Neural progenitor cell (in vitro differentiated cells): ENCODE measurements at regions not wholly inside any gene's neighbourhood (a gene's known extent, or its start where the extent isn't known, plus 50 kb on each side); places are given as distances from the start of the nearest gene placed in this dataset.

Source experiments
- CTCF ChIP-seq: fragments of 200-600 bp; sonication (generic); IDR thresholded peaks from 2 replicates; pipeline ENCODE4 v1.5.1; 2017; ENCODE audit warnings: antibody characterized with exemption, mild to moderate bottlenecking
- EZH2 ChIP-seq: fragments of 200-600 bp; sonication (generic); IDR thresholded peaks from 2 replicates; pipeline ENCODE4 v1.6.1; 2017; ENCODE audit warnings: antibody characterized with exemption, mild to moderate bottlenecking, moderate library complexity

- TF ChIP-seq CTCF (no peak), EZH2 (no peak)
Observed at GRCh38 chr5:120270498-120270897, 193.6 kb upstream of the PRR16 start.
